BLaER1 (cell line): ENCODE measurements at regions not wholly inside any gene's neighbourhood (a gene's known extent, or its start where the extent isn't known, plus 50 kb on each side); places are given as distances from the start of the nearest gene placed in this dataset.

Experiments used
- H3K27ac ChIP-seq: shearing (Covaris generic); formaldehyde crosslinking; 2 replicates; pipeline ENCODE4 v1.8.1; 2022
- H3K27me3 ChIP-seq: shearing (Covaris generic); formaldehyde crosslinking; 2 replicates; pipeline ENCODE4 v1.8.1; 2022
- H3K36me3 ChIP-seq: shearing (Covaris generic); formaldehyde crosslinking; 2 replicates; pipeline ENCODE4 v1.8.1; 2022
- H3K4me1 ChIP-seq: shearing (Covaris generic); formaldehyde crosslinking; 2 replicates; pipeline ENCODE4 v1.8.1; 2022
- H3K4me2 ChIP-seq: shearing (Covaris generic); formaldehyde crosslinking; 2 replicates; pipeline ENCODE4 v1.8.1; 2022
- H3K4me3 ChIP-seq: shearing (Covaris generic); formaldehyde crosslinking; 2 replicates; pipeline ENCODE4 v1.8.1; 2022
- H3K9ac ChIP-seq: shearing (Covaris generic); formaldehyde crosslinking; 2 replicates; pipeline ENCODE4 v1.8.1; 2022
- H3K9me3 ChIP-seq: shearing (Covaris generic); formaldehyde crosslinking; 2 replicates; pipeline ENCODE4 v1.8.1; 2022
- H4K20me1 ChIP-seq: shearing (Covaris generic); formaldehyde crosslinking; 2 replicates; pipeline ENCODE4 v1.8.1; 2022
- Cebpa-rat ChIP-seq: shearing (Covaris generic); IDR thresholded peaks from 2 replicates; pipeline ENCODE4 v1.8.1; 2022

GRCh38 chr16:51022955-51023354 lies 128.1 kb downstream of the SALL1 start:
- TF ChIP-seq Cebpa-rat = no peak
- no peaks in the 10 kb centered on the region for H3K27me3 ChIP-seq
- no peak overlapping the region for H3K4me2 ChIP-seq
- H3K36me3 ChIP-seq = no peaks in the 10 kb centered on the region
- H3K9ac ChIP-seq = no peak overlapping the region
- H3K4me3 ChIP-seq = no peak overlapping the region
- peaks cover 11% of the 10 kb centered on the region for H3K4me1 ChIP-seq
- no peaks in the 10 kb centered on the region for H4K20me1 ChIP-seq
- H3K9me3 ChIP-seq = peaks cover 14% of the 10 kb centered on the region
- H3K27ac ChIP-seq = no peak overlapping the region

- Histone ChIP-seq H4K20me1 (no peaks in the 10 kb centered on the region), H3K9me3 (no peaks in the 10 kb centered on the region), H3K36me3 (no peaks in the 10 kb centered on the region), H3K9ac (no peak overlapping the region), H3K27ac (no peak overlapping the region), H3K27me3 (no peaks in the 10 kb centered on the region), H3K4me2 (no peak overlapping the region), H3K4me1 (no peaks in the 10 kb centered on the region), H3K4me3 (no peak overlapping the region)
- TF ChIP-seq Cebpa-rat = no peak
Measured at GRCh38 chr16:51019617-51020016, 131.5 kb downstream of the SALL1 start.

- H3K27me3 ChIP-seq = no peaks in the 10 kb centered on the region
- H3K4me3 ChIP-seq = no peak overlapping the region
- H3K4me2 ChIP-seq = no peak overlapping the region
- no peaks in the 10 kb centered on the region for H3K4me1 ChIP-seq
- H3K9me3 ChIP-seq = no peaks in the 10 kb centered on the region
- no peak overlapping the region for H3K9ac ChIP-seq
- H4K20me1 ChIP-seq = no peaks in the 10 kb centered on the region
- no peaks in the 10 kb centered on the region for H3K36me3 ChIP-seq
- TF ChIP-seq Cebpa-rat = no peak
- H3K27ac ChIP-seq = no peak overlapping the region
Measured at GRCh38 chr16:51017969-51018368, 133.1 kb downstream of the SALL1 start.

DNA sequence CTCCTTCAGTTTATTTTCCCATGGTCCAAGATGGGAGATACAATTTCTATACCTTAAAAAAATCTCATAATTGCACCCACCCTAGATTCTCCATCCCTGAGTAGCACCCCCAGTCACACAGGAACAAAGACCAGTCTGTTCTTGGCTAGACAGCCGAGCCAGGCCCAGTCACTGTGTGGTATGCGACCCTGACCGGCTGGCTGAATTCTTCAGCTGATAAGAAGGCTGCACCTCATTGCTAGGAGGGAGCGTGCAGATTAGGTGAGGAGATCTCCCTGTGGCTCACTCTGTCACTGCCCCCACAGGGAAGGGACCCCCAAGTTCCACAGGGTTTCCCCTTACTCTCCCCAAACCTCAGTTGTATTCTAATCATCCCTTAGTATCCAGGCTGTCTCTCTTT lies 138.7 kb downstream of the SALL1 start:
- Histone ChIP-seq H3K4me3 (no peak overlapping the region), H4K20me1 (no peaks in the 10 kb centered on the region), H3K27me3 (no peaks in the 10 kb centered on the region), H3K4me2 (no peak overlapping the region), H3K27ac (no peak overlapping the region), H3K9me3 (peaks cover 30% of the 10 kb centered on the region), H3K4me1 (no peaks in the 10 kb centered on the region), H3K36me3 (no peaks in the 10 kb centered on the region), H3K9ac (no peak overlapping the region)
- TF ChIP-seq Cebpa-rat = no peak

- Histone ChIP-seq H3K27ac (no peak overlapping the region), H3K9ac (no peak overlapping the region), H3K36me3 (no peaks in the 10 kb centered on the region), H3K27me3 (no peaks in the 10 kb centered on the region), H3K4me2 (no peak overlapping the region), H3K4me3 (no peak overlapping the region), H3K4me1 (no peaks in the 10 kb centered on the region), H4K20me1 (no peaks in the 10 kb centered on the region), H3K9me3 (peaks cover 41% of the 10 kb centered on the region)
- no peak for TF ChIP-seq Cebpa-rat
Measured at GRCh38 chr16:51010817-51011216, 140.3 kb downstream of the SALL1 start.

DNA sequence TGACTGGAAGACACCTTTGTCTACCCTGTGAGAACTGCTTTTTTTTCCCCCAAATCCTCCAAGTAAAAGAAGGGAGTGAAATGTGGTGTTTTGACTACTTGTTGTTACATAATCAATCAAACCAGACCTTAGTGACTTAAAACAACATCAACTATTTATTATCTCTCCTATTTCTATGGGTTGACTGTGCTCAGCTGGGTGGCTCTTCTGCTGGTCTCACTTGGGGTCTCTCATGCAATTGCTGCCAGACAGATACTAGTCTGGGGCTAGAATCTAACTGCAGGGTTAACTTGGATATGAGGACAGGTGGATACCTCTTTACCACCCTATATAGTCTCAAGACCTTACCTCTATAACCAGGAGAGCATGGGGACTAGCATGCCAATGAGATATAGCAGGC lies 141.3 kb downstream of the SALL1 start:
- Histone ChIP-seq H3K27me3 (no peaks in the 10 kb centered on the region), H3K27ac (no peak overlapping the region), H3K9ac (no peak overlapping the region), H3K4me1 (no peaks in the 10 kb centered on the region), H3K9me3 (peaks cover 41% of the 10 kb centered on the region), H3K4me3 (no peak overlapping the region), H3K4me2 (no peak overlapping the region), H3K36me3 (no peaks in the 10 kb centered on the region), H4K20me1 (no peaks in the 10 kb centered on the region)
- TF ChIP-seq Cebpa-rat = no peak

DNA sequence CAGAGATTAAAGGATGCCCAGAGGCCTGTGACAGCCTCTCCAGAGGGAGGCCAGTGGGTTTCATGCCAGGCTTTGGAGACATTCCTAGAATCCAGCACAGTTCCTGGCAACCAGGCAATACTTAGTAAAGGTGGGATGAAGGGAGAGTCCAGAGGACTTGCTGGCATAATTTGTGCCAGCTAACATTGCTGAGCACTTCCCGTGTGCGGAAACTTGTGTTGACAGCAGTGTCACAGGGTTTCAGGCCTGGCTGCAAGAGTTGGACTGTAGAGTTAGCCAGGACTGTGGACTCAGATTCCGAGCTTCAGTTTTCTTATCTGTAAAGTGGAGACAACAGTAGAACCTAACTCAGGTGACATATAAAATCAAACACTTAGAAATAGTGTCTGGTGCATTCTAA lies 141.7 kb downstream of the SALL1 start:
- no peak overlapping the region for H3K4me2 ChIP-seq
- TF ChIP-seq Cebpa-rat = no peak

DNA sequence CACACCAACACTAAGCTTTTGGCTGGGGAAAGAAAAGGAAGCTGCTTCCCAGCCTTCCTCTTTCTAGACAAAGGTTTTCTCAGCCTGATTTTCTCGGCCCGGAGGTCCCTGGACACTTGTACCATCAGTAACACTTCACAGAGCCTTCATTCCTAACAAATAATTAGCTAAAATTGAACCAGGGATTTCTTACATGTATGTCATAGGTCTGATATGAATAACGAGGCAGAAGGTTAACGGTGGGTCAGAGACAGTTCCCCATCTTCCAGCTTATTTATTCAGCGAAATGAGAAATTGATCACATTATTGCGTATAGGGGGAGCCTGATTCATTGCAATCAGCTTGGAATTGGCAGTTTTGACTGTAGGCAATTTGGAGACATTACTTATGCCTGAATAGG lies 142.5 kb downstream of the SALL1 start:
- Histone ChIP-seq H3K9ac (no peak overlapping the region), H3K4me3 (no peak overlapping the region), H3K36me3 (no peaks in the 10 kb centered on the region), H3K4me2 (no peak overlapping the region), H3K9me3 (peaks cover 41% of the 10 kb centered on the region), H4K20me1 (no peaks in the 10 kb centered on the region), H3K27me3 (no peaks in the 10 kb centered on the region), H3K4me1 (0 out of 2 replicates have a peak, but pooled peaks cover under 1% of the 10 kb centered on the region), H3K27ac (no peak overlapping the region)
- no peak for TF ChIP-seq Cebpa-rat

More for the DNA sequence above, 141.7 kb downstream of the SALL1 start:
- Histone ChIP-seq H3K4me1 (no peaks in the 10 kb centered on the region), H3K9me3 (peaks cover 41% of the 10 kb centered on the region), H3K4me3 (no peak overlapping the region), H3K36me3 (no peaks in the 10 kb centered on the region), H3K27me3 (no peaks in the 10 kb centered on the region), H4K20me1 (no peaks in the 10 kb centered on the region), H3K9ac (no peak overlapping the region), H3K27ac (no peak overlapping the region)

GRCh38 chr16:51008037-51008436 lies 143.0 kb downstream of the SALL1 start:
- H3K27ac ChIP-seq = no peak overlapping the region
- no peaks in the 10 kb centered on the region for H3K27me3 ChIP-seq
- H3K4me2 ChIP-seq = no peak overlapping the region
- H3K4me3 ChIP-seq = no peak overlapping the region
- peaks cover 41% of the 10 kb centered on the region for H3K9me3 ChIP-seq
- no peaks in the 10 kb centered on the region for H4K20me1 ChIP-seq
- peaks cover 6% of the 10 kb centered on the region for H3K4me1 ChIP-seq
- no peak for TF ChIP-seq Cebpa-rat
- no peak overlapping the region for H3K9ac ChIP-seq
- no peaks in the 10 kb centered on the region for H3K36me3 ChIP-seq

GRCh38 chr16:51003850-51004566 lies 147.1 kb downstream of the SALL1 start:
- no peaks in the 10 kb centered on the region for H3K36me3 ChIP-seq
- no peak overlapping the region for H3K4me2 ChIP-seq
- H3K9ac ChIP-seq = no peak overlapping the region
- H4K20me1 ChIP-seq = no peaks in the 10 kb centered on the region
- H3K4me3 ChIP-seq = no peak overlapping the region
- peaks cover 16% of the 10 kb centered on the region for H3K4me1 ChIP-seq
- no peak overlapping the region for H3K27ac ChIP-seq
- H3K27me3 ChIP-seq = no peaks in the 10 kb centered on the region
- no peak for TF ChIP-seq Cebpa-rat
- peaks cover 26% of the 10 kb centered on the region for H3K9me3 ChIP-seq

GRCh38 chr16:51002881-51003490 lies 148.1 kb downstream of the SALL1 start:
- H3K27ac ChIP-seq = peak overlapping the region; percentile 48
- no peak for TF ChIP-seq Cebpa-rat
- no peak overlapping the region for H3K4me3 ChIP-seq
- no peaks in the 10 kb centered on the region for H3K27me3 ChIP-seq
- peaks cover 16% of the 10 kb centered on the region for H3K4me1 ChIP-seq
- H3K4me2 ChIP-seq = peak overlapping the region; percentile 56
- no peaks in the 10 kb centered on the region for H4K20me1 ChIP-seq
- H3K9ac ChIP-seq = no peak overlapping the region
- no peaks in the 10 kb centered on the region for H3K36me3 ChIP-seq
- peaks cover 16% of the 10 kb centered on the region for H3K9me3 ChIP-seq
